GM23338 (cell line): ENCODE measurements at regions not wholly inside any gene's neighbourhood (a gene's known extent, or its start where the extent isn't known, plus 50 kb on each side); places are given as distances from the start of the nearest gene placed in this dataset.

Experiments
- ATAC-seq: fragments of 200-7000 bp; cut with Tn5 transposase; 3 replicates; pipeline ENCODE4 v1.9.1; 2020
- DNase-seq: peaks from one replicate; pipeline ENCODE4 v3.0.0-alpha.2; 2015; ENCODE audit warnings: low spot score
- H2AFZ ChIP-seq: fragments of 200-600 bp; sonication (generic); 2 replicates; pipeline ENCODE4 v1.8.0; 2016; ENCODE audit warnings: antibody characterized with exemption, mild to moderate bottlenecking, moderate library complexity
- H3F3A ChIP-seq: fragments of 200-600 bp; sonication (generic); replicated peaks from 2 replicates; pipeline ENCODE4 v1.8.0; 2017; ENCODE audit warnings: antibody characterized with exemption, mixed run types, low read depth
- H3K27ac ChIP-seq: fragments of 200-600 bp; sonication (generic); 2 replicates; pipeline ENCODE4 v1.6.1; 2016; ENCODE audit warnings: low read depth
- H3K27me3 ChIP-seq: fragments of 200-600 bp; sonication (generic); 2 replicates; pipeline ENCODE4 v1.8.0; 2016; ENCODE audit warnings: mild to moderate bottlenecking, mixed run types, moderate library complexity; ENCODE audit not compliant: insufficient read depth
- H3K36me3 ChIP-seq: fragments of 200-600 bp; sonication (generic); 2 replicates; pipeline ENCODE4 v1.8.0; 2016; ENCODE audit warnings: mild to moderate bottlenecking; ENCODE audit not compliant: insufficient read depth
- H3K4me1 ChIP-seq: fragments of 200-600 bp; sonication (generic); 2 replicates; pipeline ENCODE4 v1.8.0; 2016; ENCODE audit warnings: mild to moderate bottlenecking, moderate library complexity; ENCODE audit not compliant: insufficient read depth
- H3K4me2 ChIP-seq: fragments of 200-600 bp; sonication (generic); 2 replicates; pipeline ENCODE4 v1.7.1; 2017; ENCODE audit warnings: mixed run types
- H3K4me3 ChIP-seq: fragments of 200-600 bp; sonication (generic); 2 replicates; pipeline ENCODE4 v1.6.1; 2016; ENCODE audit warnings: mixed run types
- H3K79me2 ChIP-seq: fragments of 200-600 bp; sonication (generic); replicated peaks from 2 replicates; pipeline ENCODE4 v1.8.0; 2017; ENCODE audit warnings: mild to moderate bottlenecking; ENCODE audit not compliant: insufficient read depth
- H3K9me2 ChIP-seq: fragments of 200-600 bp; sonication (generic); 2 replicates; pipeline ENCODE4 v1.8.0; 2017; ENCODE audit not compliant: insufficient read depth
- H4K20me1 ChIP-seq: fragments of 200-600 bp; sonication (generic); replicated peaks from 2 replicates; pipeline ENCODE4 v1.8.0; 2017; ENCODE audit warnings: mild to moderate bottlenecking; ENCODE audit not compliant: insufficient read depth
- H3K27ac Mint-ChIP-seq: 2 replicates; pipeline ENCODE4 v1.8.0; 2020; ENCODE audit warnings: inconsistent platforms, mild to moderate bottlenecking, moderate library complexity, mixed read lengths
- H3K27me3 Mint-ChIP-seq: 3 replicates; pipeline ENCODE4 v1.8.0; 2022; ENCODE audit warnings: low read depth, mild to moderate bottlenecking, moderate library complexity, mixed read lengths, inconsistent platforms; ENCODE audit not compliant: insufficient read depth, poor library complexity
- H3K36me3 Mint-ChIP-seq: 3 replicates; pipeline ENCODE4 v1.8.0; 2021; ENCODE audit warnings: low read depth, mild to moderate bottlenecking, inconsistent platforms, moderate library complexity, mixed read lengths
- H3K4me1 Mint-ChIP-seq: 3 replicates; pipeline ENCODE4 v1.8.0; 2020; ENCODE audit warnings: mild to moderate bottlenecking, inconsistent platforms, mixed read lengths
- H3K4me3 Mint-ChIP-seq: 3 replicates; pipeline ENCODE4 v1.8.0; 2021; ENCODE audit warnings: moderate library complexity, mild to moderate bottlenecking, inconsistent platforms, mixed read lengths
- H3K9me3 Mint-ChIP-seq: 3 replicates; pipeline ENCODE4 v1.8.0; 2020; ENCODE audit warnings: moderate library complexity, mild to moderate bottlenecking, inconsistent platforms, mixed read lengths
- CREB1 ChIP-seq: fragments of 250-450 bp; sonication (Bioruptor Pico); IDR thresholded peaks from 2 replicates; pipeline ENCODE4 v1.5.0; 2020; ENCODE audit warnings: low read depth, mild to moderate bottlenecking, moderate library complexity
- ETS1 ChIP-seq: IDR thresholded peaks from 2 replicates; pipeline ENCODE4 v1.6.1; 2016; ENCODE audit warnings: antibody characterized with exemption
- EZH2 ChIP-seq: fragments of 200-600 bp; sonication (generic); IDR thresholded peaks from one replicate; pipeline ENCODE4 v1.8.0; 2017; ENCODE audit warnings: antibody characterized with exemption, mild to moderate bottlenecking, low read depth; ENCODE audit not compliant: unreplicated experiment
- EZH2phosphoT487 ChIP-seq: fragments of 200-600 bp; sonication (generic); IDR thresholded peaks from one replicate; pipeline ENCODE4 v1.8.1; 2018; ENCODE audit warnings: antibody characterized with exemption; ENCODE audit not compliant: unreplicated experiment
- JUNB ChIP-seq: IDR thresholded peaks from one replicate; pipeline ENCODE4 v1.6.1; 2016; ENCODE audit warnings: antibody characterized with exemption; ENCODE audit not compliant: unreplicated experiment
- NANOG ChIP-seq: IDR thresholded peaks from 2 replicates; pipeline ENCODE4 v1.6.1; 2016; ENCODE audit warnings: antibody characterized with exemption, borderline replicate concordance
- POLR2AphosphoS5 ChIP-seq: IDR thresholded peaks from 2 replicates; pipeline ENCODE4 v1.6.1; 2016; ENCODE audit warnings: antibody characterized with exemption, low read depth
- REST ChIP-seq: IDR thresholded peaks from one replicate; pipeline ENCODE4 v1.6.1; 2018; ENCODE audit warnings: antibody characterized with exemption; ENCODE audit not compliant: unreplicated experiment
- STAT1 ChIP-seq: IDR thresholded peaks from one replicate; pipeline ENCODE4 v1.6.1; 2016; ENCODE audit warnings: antibody characterized with exemption; ENCODE audit not compliant: unreplicated experiment
- ZNF114 ChIP-seq: fragments of 250-450 bp; sonication (Bioruptor Pico); IDR thresholded peaks from 2 replicates; pipeline ENCODE4 v1.5.0; 2020; ENCODE audit warnings: mild to moderate bottlenecking, moderate library complexity
- ZNF331 ChIP-seq: fragments of 250-450 bp; sonication (Bioruptor Pico); IDR thresholded peaks from 2 replicates; pipeline ENCODE4 v1.5.0; 2020; ENCODE audit warnings: low read depth, mild to moderate bottlenecking, moderate library complexity
- TF ChIP-seq, protein P1 (sequence below), 2 experiments: fragments of 200-600 bp in 1 of 2; sonication (generic) in 1 of 2; conservative IDR thresholded peaks; 2 replicates each; pipeline versions ENCODE4 v1.5.1 to v1.6.1; 2016 to 2017; ENCODE audit warnings: antibody characterized with exemption in 2 of 2, low read depth in 2 of 2, mild to moderate bottlenecking in 2 of 2, moderate library complexity in 1 of 2
- TF ChIP-seq, protein P2 (sequence below): fragments of 250-450 bp; sonication (Bioruptor Pico); IDR thresholded peaks from 2 replicates; pipeline ENCODE4 v1.5.0; 2020; ENCODE audit warnings: mild to moderate bottlenecking, moderate library complexity

DNA sequence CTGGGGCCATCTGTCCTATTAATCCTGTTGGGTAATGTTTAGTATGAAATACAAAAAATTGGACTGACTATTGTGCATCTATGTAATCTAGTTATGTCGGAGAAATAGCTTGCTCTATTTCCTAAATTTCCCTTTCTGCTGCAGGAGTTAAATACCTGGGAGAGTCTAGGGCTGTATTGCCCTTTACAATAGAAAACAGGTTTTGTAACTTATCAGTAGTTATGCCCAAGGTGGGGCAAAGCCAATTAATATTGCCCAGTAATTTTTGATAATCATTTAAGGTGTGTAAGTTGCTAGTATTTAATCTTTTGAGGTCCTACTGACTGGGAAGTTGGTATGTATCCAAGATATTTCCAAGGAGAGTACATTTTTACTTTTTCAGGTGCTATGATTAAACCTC, 838.1 kb downstream of the DACH1 start:
- H3K79me2 ChIP-seq: no peaks in the 10 kb centered on the region
- Mint-ChIP-seq H3K36me3 (peaks cover 39% of the 10 kb centered on the region), H3K9me3 (peaks cover 49% of the 10 kb centered on the region), H3K4me1 (peaks cover 12% of the 10 kb centered on the region; the same call in 2 of the 3 replicates), H3K4me3 (no peak overlapping the region), H3K27ac (no peak overlapping the region), H3K27me3 (peaks cover 34% of the 10 kb centered on the region)
- peaks cover 6% of the 10 kb centered on the region; the same call in 1 of the 2 replicates for H3K9me2 ChIP-seq
- no peak overlapping the region for H3K27ac ChIP-seq
- H3K4me1 ChIP-seq: peaks cover 11% of the 10 kb centered on the region
- H3K4me3 ChIP-seq: no peak overlapping the region
- H3K36me3 ChIP-seq: no peaks in the 10 kb centered on the region
- no peaks in the 10 kb centered on the region for H3F3A ChIP-seq
- H4K20me1 ChIP-seq: no peaks in the 10 kb centered on the region
- no peak overlapping the region for H2AFZ ChIP-seq
- H3K4me2 ChIP-seq: no peak overlapping the region
- DNase-seq: no peak
- TF ChIP-seq STAT1: no peak
- no peak for TF ChIP-seq EZH2
- no peak for TF ChIP-seq ETS1
- TF ChIP-seq POLR2AphosphoS5: no peak
- TF ChIP-seq, protein P1, sequence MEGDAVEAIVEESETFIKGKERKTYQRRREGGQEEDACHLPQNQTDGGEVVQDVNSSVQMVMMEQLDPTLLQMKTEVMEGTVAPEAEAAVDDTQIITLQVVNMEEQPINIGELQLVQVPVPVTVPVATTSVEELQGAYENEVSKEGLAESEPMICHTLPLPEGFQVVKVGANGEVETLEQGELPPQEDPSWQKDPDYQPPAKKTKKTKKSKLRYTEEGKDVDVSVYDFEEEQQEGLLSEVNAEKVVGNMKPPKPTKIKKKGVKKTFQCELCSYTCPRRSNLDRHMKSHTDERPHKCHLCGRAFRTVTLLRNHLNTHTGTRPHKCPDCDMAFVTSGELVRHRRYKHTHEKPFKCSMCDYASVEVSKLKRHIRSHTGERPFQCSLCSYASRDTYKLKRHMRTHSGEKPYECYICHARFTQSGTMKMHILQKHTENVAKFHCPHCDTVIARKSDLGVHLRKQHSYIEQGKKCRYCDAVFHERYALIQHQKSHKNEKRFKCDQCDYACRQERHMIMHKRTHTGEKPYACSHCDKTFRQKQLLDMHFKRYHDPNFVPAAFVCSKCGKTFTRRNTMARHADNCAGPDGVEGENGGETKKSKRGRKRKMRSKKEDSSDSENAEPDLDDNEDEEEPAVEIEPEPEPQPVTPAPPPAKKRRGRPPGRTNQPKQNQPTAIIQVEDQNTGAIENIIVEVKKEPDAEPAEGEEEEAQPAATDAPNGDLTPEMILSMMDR (conservative IDR thresholded peaks at IDR 0.05; ENCODE audit: low read depth in 2 of 2): no peak
- TF ChIP-seq ZNF114 (CRISPR knock-in tag): no peak
- TF ChIP-seq REST: no peak
- no peak for TF ChIP-seq JUNB
- TF ChIP-seq, protein P2, sequence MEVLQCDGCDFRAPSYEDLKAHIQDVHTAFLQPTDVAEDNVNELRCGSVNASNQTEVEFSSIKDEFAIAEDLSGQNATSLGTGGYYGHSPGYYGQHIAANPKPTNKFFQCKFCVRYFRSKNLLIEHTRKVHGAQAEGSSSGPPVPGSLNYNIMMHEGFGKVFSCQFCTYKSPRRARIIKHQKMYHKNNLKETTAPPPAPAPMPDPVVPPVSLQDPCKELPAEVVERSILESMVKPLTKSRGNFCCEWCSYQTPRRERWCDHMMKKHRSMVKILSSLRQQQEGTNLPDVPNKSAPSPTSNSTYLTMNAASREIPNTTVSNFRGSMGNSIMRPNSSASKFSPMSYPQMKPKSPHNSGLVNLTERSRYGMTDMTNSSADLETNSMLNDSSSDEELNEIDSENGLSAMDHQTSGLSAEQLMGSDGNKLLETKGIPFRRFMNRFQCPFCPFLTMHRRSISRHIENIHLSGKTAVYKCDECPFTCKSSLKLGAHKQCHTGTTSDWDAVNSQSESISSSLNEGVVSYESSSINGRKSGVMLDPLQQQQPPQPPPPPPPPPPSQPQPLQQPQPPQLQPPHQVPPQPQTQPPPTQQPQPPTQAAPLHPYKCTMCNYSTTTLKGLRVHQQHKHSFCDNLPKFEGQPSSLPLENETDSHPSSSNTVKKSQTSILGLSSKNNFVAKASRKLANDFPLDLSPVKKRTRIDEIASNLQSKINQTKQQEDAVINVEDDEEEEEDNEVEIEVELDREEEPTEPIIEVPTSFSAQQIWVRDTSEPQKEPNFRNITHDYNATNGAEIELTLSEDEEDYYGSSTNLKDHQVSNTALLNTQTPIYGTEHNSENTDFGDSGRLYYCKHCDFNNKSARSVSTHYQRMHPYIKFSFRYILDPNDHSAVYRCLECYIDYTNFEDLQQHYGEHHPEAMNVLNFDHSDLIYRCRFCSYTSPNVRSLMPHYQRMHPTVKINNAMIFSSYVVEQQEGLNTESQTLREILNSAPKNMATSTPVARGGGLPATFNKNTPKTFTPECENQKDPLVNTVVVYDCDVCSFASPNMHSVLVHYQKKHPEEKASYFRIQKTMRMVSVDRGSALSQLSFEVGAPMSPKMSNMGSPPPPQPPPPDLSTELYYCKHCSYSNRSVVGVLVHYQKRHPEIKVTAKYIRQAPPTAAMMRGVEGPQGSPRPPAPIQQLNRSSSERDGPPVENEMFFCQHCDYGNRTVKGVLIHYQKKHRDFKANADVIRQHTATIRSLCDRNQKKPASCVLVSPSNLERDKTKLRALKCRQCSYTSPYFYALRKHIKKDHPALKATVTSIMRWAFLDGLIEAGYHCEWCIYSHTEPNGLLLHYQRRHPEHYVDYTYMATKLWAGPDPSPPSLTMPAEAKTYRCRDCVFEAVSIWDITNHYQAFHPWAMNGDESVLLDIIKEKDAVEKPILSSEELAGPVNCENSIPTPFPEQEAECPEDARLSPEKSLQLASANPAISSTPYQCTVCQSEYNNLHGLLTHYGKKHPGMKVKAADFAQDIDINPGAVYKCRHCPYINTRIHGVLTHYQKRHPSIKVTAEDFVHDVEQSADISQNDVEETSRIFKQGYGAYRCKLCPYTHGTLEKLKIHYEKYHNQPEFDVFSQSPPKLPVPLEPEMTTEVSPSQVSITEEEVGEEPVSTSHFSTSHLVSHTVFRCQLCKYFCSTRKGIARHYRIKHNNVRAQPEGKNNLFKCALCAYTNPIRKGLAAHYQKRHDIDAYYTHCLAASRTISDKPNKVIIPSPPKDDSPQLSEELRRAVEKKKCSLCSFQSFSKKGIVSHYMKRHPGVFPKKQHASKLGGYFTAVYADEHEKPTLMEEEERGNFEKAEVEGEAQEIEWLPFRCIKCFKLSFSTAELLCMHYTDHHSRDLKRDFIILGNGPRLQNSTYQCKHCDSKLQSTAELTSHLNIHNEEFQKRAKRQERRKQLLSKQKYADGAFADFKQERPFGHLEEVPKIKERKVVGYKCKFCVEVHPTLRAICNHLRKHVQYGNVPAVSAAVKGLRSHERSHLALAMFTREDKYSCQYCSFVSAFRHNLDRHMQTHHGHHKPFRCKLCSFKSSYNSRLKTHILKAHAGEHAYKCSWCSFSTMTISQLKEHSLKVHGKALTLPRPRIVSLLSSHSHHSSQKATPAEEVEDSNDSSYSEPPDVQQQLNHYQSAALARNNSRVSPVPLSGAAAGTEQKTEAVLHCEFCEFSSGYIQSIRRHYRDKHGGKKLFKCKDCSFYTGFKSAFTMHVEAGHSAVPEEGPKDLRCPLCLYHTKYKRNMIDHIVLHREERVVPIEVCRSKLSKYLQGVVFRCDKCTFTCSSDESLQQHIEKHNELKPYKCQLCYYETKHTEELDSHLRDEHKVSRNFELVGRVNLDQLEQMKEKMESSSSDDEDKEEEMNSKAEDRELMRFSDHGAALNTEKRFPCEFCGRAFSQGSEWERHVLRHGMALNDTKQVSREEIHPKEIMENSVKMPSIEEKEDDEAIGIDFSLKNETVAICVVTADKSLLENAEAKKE (CRISPR knock-in tag): no peak
- no peak for TF ChIP-seq CREB1 (CRISPR knock-in tag)
- no peak for TF ChIP-seq EZH2phosphoT487
- no peak for TF ChIP-seq NANOG
- no peak for TF ChIP-seq ZNF331 (CRISPR knock-in tag)
- ATAC-seq: no peak
- H3K27me3 ChIP-seq: peaks cover 81% of the 10 kb centered on the region
